ENCODE measurements at regions not wholly inside any gene's neighbourhood (a gene's known extent, or its start where the extent isn't known, plus 50 kb on each side); places are given as distances from the start of the nearest gene placed in this dataset.

GRCh38 chr11:106216281-106216680, 138.8 kb downstream of the AASDHPPT start:
- no peak for DNase-seq (ENCODE audit: low spot score)

- no peak for DNase-seq (ENCODE audit: low spot score)
Observed at GRCh38 chr11:106217456-106217855, 140.0 kb downstream of the AASDHPPT start.

- no peak for DNase-seq (ENCODE audit: low spot score)
Observed at GRCh38 chr11:106218106-106218505, 140.6 kb downstream of the AASDHPPT start.

- DNase-seq (ENCODE audit: low spot score), result no peak
Observed at GRCh38 chr11:106222626-106223025, 145.2 kb downstream of the AASDHPPT start.

- no peak for DNase-seq (ENCODE audit: low spot score)
Observed at GRCh38 chr11:106224172-106224571, 146.7 kb downstream of the AASDHPPT start.

- no peak for DNase-seq (ENCODE audit: low spot score)
Observed at GRCh38 chr11:106228996-106229395, 151.5 kb downstream of the AASDHPPT start.

- no peak for DNase-seq (ENCODE audit: low spot score)
Observed at GRCh38 chr11:106231591-106231990, 154.1 kb downstream of the AASDHPPT start.

- DNase-seq (ENCODE audit: low spot score), result no peak
Observed at GRCh38 chr11:106233191-106233590, 155.7 kb downstream of the AASDHPPT start.

GRCh38 chr11:106234794-106235193, 157.3 kb downstream of the AASDHPPT start:
- DNase-seq (ENCODE audit: low spot score), result no peak

GRCh38 chr11:106236295-106236694, 158.8 kb downstream of the AASDHPPT start:
- DNase-seq (ENCODE audit: low spot score), result no peak

- no peak for DNase-seq (ENCODE audit: low spot score)
Observed at GRCh38 chr11:106238704-106239360, 161.4 kb downstream of the AASDHPPT start.

GRCh38 chr11:106241601-106242257, 164.3 kb downstream of the AASDHPPT start:
- DNase-seq (ENCODE audit: low spot score), result no peak

GRCh38 chr11:106242718-106243415, 165.4 kb downstream of the AASDHPPT start:
- no peak for DNase-seq (ENCODE audit: low spot score)

- no peak for DNase-seq (ENCODE audit: low spot score)
Observed at GRCh38 chr11:106246495-106246894, 169.0 kb downstream of the AASDHPPT start.

- no peak for DNase-seq (ENCODE audit: low spot score)
Observed at GRCh38 chr11:106249617-106250239, 172.3 kb downstream of the AASDHPPT start.

GRCh38 chr11:106262852-106263251, 185.4 kb downstream of the AASDHPPT start:
- DNase-seq (ENCODE audit: low spot score), result no peak

- no peak for DNase-seq (ENCODE audit: low spot score)
Observed at GRCh38 chr11:106263527-106263926, 186.1 kb downstream of the AASDHPPT start.

- DNase-seq (ENCODE audit: low spot score), result no peak
Observed at GRCh38 chr11:106271086-106271485, 193.6 kb downstream of the AASDHPPT start.

GRCh38 chr11:106271686-106272085, 194.2 kb downstream of the AASDHPPT start:
- no peak for DNase-seq (ENCODE audit: low spot score)

GRCh38 chr11:106275151-106275550, 197.7 kb downstream of the AASDHPPT start:
- no peak for DNase-seq (ENCODE audit: low spot score)

GRCh38 chr11:106276126-106276525, 198.7 kb downstream of the AASDHPPT start:
- no peak for DNase-seq (ENCODE audit: low spot score)

- DNase-seq (ENCODE audit: low spot score), result no peak
Observed at GRCh38 chr11:106276859-106277436, 199.5 kb downstream of the AASDHPPT start.
